Ascending aorta (tissue), 2 donors: ENCODE measurements at regions not wholly inside any gene's neighbourhood (a gene's known extent, or its start where the extent isn't known, plus 50 kb on each side); places are given as distances from the start of the nearest gene placed in this dataset.

Source experiments
- DNase-seq, 2 donors: peaks; one replicate each; pipeline ENCODE4 v3.0.0-alpha.2; 2019; ENCODE audit warnings: low spot score in 2 of 2
- H3K27ac ChIP-seq, 2 donors: fragments of 200-600 bp; sonication (generic); one replicate each; pipeline ENCODE4 v1.5.1; 2016 to 2017; ENCODE audit warnings: mild to moderate bottlenecking in 1 of 2
- H3K27me3 ChIP-seq: fragments of 200-600 bp; sonication (generic); one replicate; pipeline ENCODE4 v1.5.1; 2017
- H3K36me3 ChIP-seq, 2 donors: fragments of 200-600 bp; sonication (generic); one replicate each; pipeline ENCODE4 v1.5.1; 2016
- H3K4me1 ChIP-seq, 2 donors: fragments of 200-600 bp; sonication (generic); one replicate each; pipeline ENCODE4 v1.5.1; 2016 to 2017; ENCODE audit warnings: mild to moderate bottlenecking in 1 of 2
- H3K4me3 ChIP-seq, 2 donors: fragments of 200-600 bp; sonication (generic); one replicate each; pipeline ENCODE4 v1.5.1; 2016 to 2017; ENCODE audit warnings: mild to moderate bottlenecking in 1 of 2
- H3K9me3 ChIP-seq, 2 donors: fragments of 200-600 bp; sonication (generic); one replicate each; pipeline ENCODE4 v1.5.1; 2016
- CTCF ChIP-seq, 3 experiments: fragments of 200-600 bp in 2 of 3; fragments of 450-650 bp in 1 of 3; sonication (generic) in 2 of 3; IDR thresholded peaks; one replicate each; pipeline ENCODE4 v1.5.1; 2016 to 2019; ENCODE audit warnings: antibody characterized with exemption in 3 of 3, mild to moderate bottlenecking in 1 of 3, moderate library complexity in 1 of 3
- intact Hi-C: fragments of 100-400 bp; cut with DNase I; formaldehyde crosslinking; loops from one replicate; pipeline ENCODE4 v1.15.1; 2023

- no peaks in the 10 kb centered on the region for H3K36me3 ChIP-seq
- no peaks in the 10 kb centered on the region for H3K9me3 ChIP-seq
- H3K4me3 ChIP-seq: no peak overlapping the region
- H3K27ac ChIP-seq: no peak overlapping the region
- DNase-seq: no peak
- no peaks in the 10 kb centered on the region for H3K4me1 ChIP-seq
- no peaks in the 10 kb centered on the region for H3K27me3 ChIP-seq
- intact Hi-C loops: no loop called here
- no peak for TF ChIP-seq CTCF (IDR thresholded peaks at IDR 0.05)
Measured at GRCh38 chr3:115523458-115523857, 99.9 kb upstream of the GAP43 start.

- intact Hi-C loops: no loop called here
- no peaks in the 10 kb centered on the region for H3K4me1 ChIP-seq
- H3K27ac ChIP-seq: no peak overlapping the region
- no peaks in the 10 kb centered on the region for H3K27me3 ChIP-seq
- TF ChIP-seq CTCF (IDR thresholded peaks at IDR 0.05): no peak
- no peak overlapping the region for H3K4me3 ChIP-seq
- no peaks in the 10 kb centered on the region for H3K9me3 ChIP-seq
- H3K36me3 ChIP-seq: no peaks in the 10 kb centered on the region
- no peak for DNase-seq
Measured at GRCh38 chr3:115524549-115524948, 98.8 kb upstream of the GAP43 start.

GRCh38 chr3:115525731-115526130 is 97.6 kb upstream of the GAP43 start:
- TF ChIP-seq CTCF (IDR thresholded peaks at IDR 0.05): no peak
- no peaks in the 10 kb centered on the region for H3K9me3 ChIP-seq
- DNase-seq: no peak
- no peaks in the 10 kb centered on the region for H3K4me1 ChIP-seq
- intact Hi-C loops: no loop called here
- H3K4me3 ChIP-seq: no peak overlapping the region
- H3K27me3 ChIP-seq: no peaks in the 10 kb centered on the region
- H3K27ac ChIP-seq: no peak overlapping the region
- no peaks in the 10 kb centered on the region for H3K36me3 ChIP-seq

GRCh38 chr3:115533218-115533617 is 90.1 kb upstream of the GAP43 start:
- intact Hi-C loops: no loop called here
- DNase-seq: no peak
- TF ChIP-seq CTCF (IDR thresholded peaks at IDR 0.05): no peak
- peaks cover 0 to 9% of the 10 kb centered on the region in 2 donors for H3K9me3 ChIP-seq
- H3K36me3 ChIP-seq: no peaks in the 10 kb centered on the region
- no peak overlapping the region for H3K27ac ChIP-seq
- no peaks in the 10 kb centered on the region for H3K4me1 ChIP-seq
- H3K4me3 ChIP-seq: no peak overlapping the region
- no peaks in the 10 kb centered on the region for H3K27me3 ChIP-seq

- Histone ChIP-seq H3K27ac (no peak overlapping the region), H3K36me3 (no peaks in the 10 kb centered on the region), H3K27me3 (no peaks in the 10 kb centered on the region), H3K9me3 (peaks cover 0 to 8% of the 10 kb centered on the region in 2 donors), H3K4me1 (no peaks in the 10 kb centered on the region), H3K4me3 (no peak overlapping the region)
- TF ChIP-seq CTCF (IDR thresholded peaks at IDR 0.05): no peak
- intact Hi-C loops: no loop called here
- DNase-seq: no peak
Measured at GRCh38 chr3:115536171-115536570, 87.1 kb upstream of the GAP43 start.

- DNase-seq: no peak
- Histone ChIP-seq H3K9me3 (no peaks in the 10 kb centered on the region), H3K4me3 (no peak overlapping the region), H3K27ac (no peak overlapping the region), H3K27me3 (no peaks in the 10 kb centered on the region), H3K4me1 (no peaks in the 10 kb centered on the region), H3K36me3 (no peaks in the 10 kb centered on the region)
- intact Hi-C loops: no loop called here
- TF ChIP-seq CTCF (IDR thresholded peaks at IDR 0.05): no peak
Measured at GRCh38 chr3:115537669-115538068, 85.6 kb upstream of the GAP43 start.
